ENCODE measurements at regions not wholly inside any gene's neighbourhood (a gene's known extent, or its start where the extent isn't known, plus 50 kb on each side); places are given as distances from the start of the nearest gene placed in this dataset.

DNA sequence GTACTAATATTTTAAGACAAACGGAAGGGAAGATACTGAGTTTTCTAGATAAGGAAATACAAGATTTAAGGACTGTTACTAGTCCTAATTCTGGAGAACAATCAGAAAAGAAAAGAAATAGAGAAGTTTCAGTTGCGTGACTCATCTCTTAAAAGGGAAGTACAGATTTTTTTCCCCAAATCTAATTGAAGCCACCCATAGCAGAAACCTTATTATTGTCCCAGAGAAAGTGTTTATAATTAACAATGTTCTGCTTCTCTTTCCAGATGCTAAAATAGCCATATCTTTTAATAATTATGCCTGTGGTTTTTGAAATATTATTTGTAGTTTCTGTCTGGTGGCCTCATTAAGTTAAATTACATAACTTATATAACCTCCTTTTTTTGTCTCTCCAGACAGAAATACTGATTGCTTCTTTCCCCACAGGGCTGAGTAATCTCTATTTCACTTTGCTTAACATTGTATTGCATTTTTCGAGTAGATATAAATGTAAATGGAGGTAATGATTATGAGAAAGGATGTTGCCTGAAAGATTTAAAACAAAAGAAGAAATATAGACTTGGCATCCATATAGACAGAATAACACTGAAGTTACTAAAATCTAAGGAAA is 240.7 kb upstream of the MBL2 start:
- Histone ChIP-seq H3K4me3 (IDR thresholded peaks at IDR 0.05; ENCODE audit: insufficient read depth, low read depth, low read length) (no peak overlapping the region), H3K9ac (no peak overlapping the region), H2AFZ (ENCODE audit: low read depth) (no peak overlapping the region), H3K27ac (no peak overlapping the region), H4K20me1 (ENCODE audit: insufficient read depth) (no peaks in the 10 kb centered on the region), H3K79me2 (ENCODE audit: insufficient read depth, low read depth) (no peaks in the 10 kb centered on the region), H3K27me3 (ENCODE audit: insufficient read depth, low read depth) (no peaks in the 10 kb centered on the region), H3K36me3 (ENCODE audit: insufficient read depth) (no peaks in the 10 kb centered on the region), H3K4me1 (ENCODE audit: low read depth, poor library complexity, severe bottlenecking) (no peaks in the 10 kb centered on the region), H3K4me2 (no peak overlapping the region)
- TF ChIP-seq, protein P1, sequence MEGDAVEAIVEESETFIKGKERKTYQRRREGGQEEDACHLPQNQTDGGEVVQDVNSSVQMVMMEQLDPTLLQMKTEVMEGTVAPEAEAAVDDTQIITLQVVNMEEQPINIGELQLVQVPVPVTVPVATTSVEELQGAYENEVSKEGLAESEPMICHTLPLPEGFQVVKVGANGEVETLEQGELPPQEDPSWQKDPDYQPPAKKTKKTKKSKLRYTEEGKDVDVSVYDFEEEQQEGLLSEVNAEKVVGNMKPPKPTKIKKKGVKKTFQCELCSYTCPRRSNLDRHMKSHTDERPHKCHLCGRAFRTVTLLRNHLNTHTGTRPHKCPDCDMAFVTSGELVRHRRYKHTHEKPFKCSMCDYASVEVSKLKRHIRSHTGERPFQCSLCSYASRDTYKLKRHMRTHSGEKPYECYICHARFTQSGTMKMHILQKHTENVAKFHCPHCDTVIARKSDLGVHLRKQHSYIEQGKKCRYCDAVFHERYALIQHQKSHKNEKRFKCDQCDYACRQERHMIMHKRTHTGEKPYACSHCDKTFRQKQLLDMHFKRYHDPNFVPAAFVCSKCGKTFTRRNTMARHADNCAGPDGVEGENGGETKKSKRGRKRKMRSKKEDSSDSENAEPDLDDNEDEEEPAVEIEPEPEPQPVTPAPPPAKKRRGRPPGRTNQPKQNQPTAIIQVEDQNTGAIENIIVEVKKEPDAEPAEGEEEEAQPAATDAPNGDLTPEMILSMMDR (conservative IDR thresholded peaks at IDR 0.05; ENCODE audit: low read depth, low read length) = no peak

DNA sequence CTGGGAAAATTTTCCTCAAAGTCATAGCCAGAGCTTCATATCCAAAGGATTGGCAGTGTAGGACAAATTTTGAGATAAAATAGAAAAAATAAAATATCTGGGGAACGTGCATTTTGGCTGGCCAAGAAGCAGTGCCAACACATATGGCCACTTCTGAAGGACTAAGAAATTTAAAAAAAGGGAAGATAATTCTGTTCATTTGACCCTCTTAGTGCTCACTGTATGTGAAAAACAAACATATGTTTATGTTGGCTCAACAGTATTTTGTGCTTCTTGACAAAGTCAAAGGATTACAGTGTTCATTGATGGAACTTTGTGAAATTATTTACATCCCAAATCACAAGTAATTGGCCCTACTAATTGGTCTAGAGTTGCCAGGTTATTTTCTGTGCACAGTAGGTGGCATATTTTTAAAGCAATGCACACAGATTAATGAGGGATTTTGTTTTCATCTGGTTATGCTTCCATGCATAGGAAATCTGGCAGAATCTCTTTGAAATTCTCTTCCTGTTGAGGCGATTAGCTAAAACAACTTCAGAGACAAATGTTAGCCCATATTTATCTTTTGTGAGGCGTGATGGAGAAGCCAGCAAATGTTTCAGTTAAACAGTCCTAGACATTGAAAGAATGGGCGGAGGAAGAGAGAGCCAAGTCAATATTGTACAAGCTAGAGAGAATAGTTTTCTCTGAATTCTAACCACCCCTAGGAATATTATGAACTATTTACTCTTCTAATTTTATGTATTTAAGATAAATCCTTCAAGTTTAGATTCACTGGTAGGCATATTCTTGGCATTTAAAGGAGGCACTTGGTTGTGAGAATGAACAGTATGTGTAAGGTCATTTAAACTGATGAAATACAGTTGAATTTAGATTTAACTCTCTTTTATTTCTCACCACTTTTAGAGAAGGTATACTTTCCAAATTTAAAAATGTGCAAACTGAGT is 237.7 kb upstream of the MBL2 start:
- no peaks in the 10 kb centered on the region for H4K20me1 ChIP-seq (ENCODE audit: insufficient read depth)
- no peaks in the 10 kb centered on the region for H3K27me3 ChIP-seq (ENCODE audit: insufficient read depth, low read depth)
- H3K79me2 ChIP-seq (ENCODE audit: insufficient read depth, low read depth) = no peaks in the 10 kb centered on the region
- no peaks in the 10 kb centered on the region for H3K4me1 ChIP-seq (ENCODE audit: low read depth, poor library complexity, severe bottlenecking)
- no peak overlapping the region for H3K4me2 ChIP-seq
- no peak overlapping the region for H3K9ac ChIP-seq
- no peaks in the 10 kb centered on the region for H3K36me3 ChIP-seq (ENCODE audit: insufficient read depth)
- H3K27ac ChIP-seq = no peak overlapping the region
- H3K4me3 ChIP-seq (IDR thresholded peaks at IDR 0.05; ENCODE audit: insufficient read depth, low read depth, low read length) = no peak overlapping the region
- H2AFZ ChIP-seq (ENCODE audit: low read depth) = no peak overlapping the region
- TF ChIP-seq, protein P1 (conservative IDR thresholded peaks at IDR 0.05; ENCODE audit: low read depth, low read length) = no peak

DNA sequence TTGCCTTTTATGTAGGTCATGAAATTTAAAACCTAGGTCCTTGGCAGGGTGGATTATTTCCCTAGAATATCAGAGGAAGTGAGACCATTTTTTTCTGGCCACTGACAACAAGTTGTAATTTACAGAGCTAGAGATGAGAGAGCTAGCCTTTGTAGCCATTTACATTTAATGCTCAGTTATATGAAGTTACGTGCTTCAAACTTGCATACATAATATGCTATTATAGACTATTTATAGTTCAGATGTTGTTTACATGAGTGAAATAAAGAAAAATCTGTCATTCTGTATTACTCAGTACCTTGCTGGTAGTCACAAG is 234.9 kb upstream of the MBL2 start:
- no peak overlapping the region for H3K9ac ChIP-seq
- H3K79me2 ChIP-seq (ENCODE audit: insufficient read depth, low read depth) = no peaks in the 10 kb centered on the region
- TF ChIP-seq, protein P1 (conservative IDR thresholded peaks at IDR 0.05; ENCODE audit: low read depth, low read length) = no peak
- no peak overlapping the region for H2AFZ ChIP-seq (ENCODE audit: low read depth)
- no peak overlapping the region for H3K27ac ChIP-seq
- no peaks in the 10 kb centered on the region for H3K27me3 ChIP-seq (ENCODE audit: insufficient read depth, low read depth)
- no peaks in the 10 kb centered on the region for H3K4me1 ChIP-seq (ENCODE audit: low read depth, poor library complexity, severe bottlenecking)
- H3K4me3 ChIP-seq (IDR thresholded peaks at IDR 0.05; ENCODE audit: insufficient read depth, low read depth, low read length) = no peak overlapping the region
- H3K36me3 ChIP-seq (ENCODE audit: insufficient read depth) = no peaks in the 10 kb centered on the region
- H4K20me1 ChIP-seq (ENCODE audit: insufficient read depth) = no peaks in the 10 kb centered on the region
- H3K4me2 ChIP-seq = no peak overlapping the region

DNA sequence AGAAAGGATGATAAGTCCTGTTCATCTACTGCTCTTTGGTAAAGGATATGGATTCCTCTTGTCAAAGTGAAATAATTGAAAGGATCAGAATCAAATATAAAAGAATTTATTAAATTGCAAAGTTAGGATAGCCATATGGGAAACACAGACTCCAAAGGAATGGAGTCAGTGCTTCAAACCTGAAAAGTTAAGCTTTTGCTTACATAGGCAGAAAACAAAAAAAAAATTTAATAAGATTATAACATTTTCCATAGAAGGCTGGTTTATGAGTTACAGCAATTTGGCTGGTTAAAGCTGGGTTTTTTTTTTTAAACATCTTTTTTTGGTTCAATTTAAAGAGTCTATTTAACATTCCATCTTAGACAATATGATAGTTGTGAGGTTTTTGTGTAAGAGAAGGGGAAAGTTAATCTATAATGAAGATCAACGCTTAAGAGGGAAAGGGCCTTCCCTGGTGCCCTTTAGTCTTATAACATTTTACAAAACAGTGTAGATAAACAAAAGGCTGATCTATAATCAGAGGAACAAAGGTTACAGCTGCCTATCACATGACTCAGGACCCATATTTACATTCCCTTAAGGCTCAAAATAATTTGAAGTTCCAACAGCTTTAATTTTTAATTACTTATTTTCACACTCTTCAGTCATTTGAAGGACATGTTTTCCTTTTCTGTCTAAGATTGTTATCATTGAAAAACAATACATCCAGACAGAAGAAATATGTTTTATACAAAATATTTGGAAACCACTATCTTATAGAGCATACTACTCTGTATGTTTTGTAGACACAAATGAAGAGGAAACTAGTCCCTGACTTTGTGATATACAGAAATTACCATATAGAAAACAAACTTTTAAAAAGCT is 234.3 kb upstream of the MBL2 start:
- no peak overlapping the region for H3K27ac ChIP-seq

More for the DNA sequence above, 234.3 kb upstream of the MBL2 start:
- no peak overlapping the region for H3K9ac ChIP-seq
- no peaks in the 10 kb centered on the region for H3K79me2 ChIP-seq (ENCODE audit: insufficient read depth, low read depth)
- H2AFZ ChIP-seq (ENCODE audit: low read depth) = no peak overlapping the region
- no peaks in the 10 kb centered on the region for H3K4me1 ChIP-seq (ENCODE audit: low read depth, poor library complexity, severe bottlenecking)
- no peaks in the 10 kb centered on the region for H3K36me3 ChIP-seq (ENCODE audit: insufficient read depth)
- no peak overlapping the region for H3K4me2 ChIP-seq
- TF ChIP-seq, protein P1 (conservative IDR thresholded peaks at IDR 0.05; ENCODE audit: low read depth, low read length) = no peak
- H3K4me3 ChIP-seq (IDR thresholded peaks at IDR 0.05; ENCODE audit: insufficient read depth, low read depth, low read length) = no peak overlapping the region
- no peaks in the 10 kb centered on the region for H4K20me1 ChIP-seq (ENCODE audit: insufficient read depth)
- no peaks in the 10 kb centered on the region for H3K27me3 ChIP-seq (ENCODE audit: insufficient read depth, low read depth)

Data from KMS-11 (cell line).